Amniotic stem cell (primary cell): ENCODE measurements at regions not wholly inside any gene's neighbourhood (a gene's known extent, or its start where the extent isn't known, plus 50 kb on each side); places are given as distances from the start of the nearest gene placed in this dataset.
"Not testable (repeated sequence)": the region's sequence is repeated elsewhere in the genome, so short reads cannot be mapped to it uniquely, and the experiment has no call there.

ENCODE experiments used
- DNase-seq: peaks from one replicate; lab custom pipeline; 2025; lab: John Stamatoyannopoulos, UW

DNA sequence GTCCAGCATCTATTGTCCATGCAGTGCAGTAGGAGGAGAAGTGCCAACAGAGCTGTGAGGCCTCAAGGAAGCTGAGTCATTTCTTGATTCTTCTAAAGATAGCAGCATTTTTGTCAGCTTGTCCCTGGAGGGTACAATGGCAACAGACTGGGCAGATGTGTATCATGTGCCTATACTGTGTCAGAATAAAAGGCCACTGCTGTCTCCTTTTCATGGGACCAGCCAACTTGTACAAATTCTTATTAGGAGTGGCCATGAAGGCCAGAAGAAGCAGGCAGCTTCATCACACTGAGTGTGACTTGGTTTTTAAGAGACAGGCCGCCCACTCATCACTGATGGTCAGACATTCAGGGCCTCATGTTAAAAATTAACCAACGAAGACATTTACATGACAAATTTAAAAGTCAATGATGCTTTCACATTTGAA, 185.0 kb upstream of the FAM241A start:
- DNase-seq: no peak

- DNase-seq: not testable (repeated sequence)
These were observed 184.2 kb upstream of the FAM241A start for GRCh38 chr4:111961026-111961425.

DNA sequence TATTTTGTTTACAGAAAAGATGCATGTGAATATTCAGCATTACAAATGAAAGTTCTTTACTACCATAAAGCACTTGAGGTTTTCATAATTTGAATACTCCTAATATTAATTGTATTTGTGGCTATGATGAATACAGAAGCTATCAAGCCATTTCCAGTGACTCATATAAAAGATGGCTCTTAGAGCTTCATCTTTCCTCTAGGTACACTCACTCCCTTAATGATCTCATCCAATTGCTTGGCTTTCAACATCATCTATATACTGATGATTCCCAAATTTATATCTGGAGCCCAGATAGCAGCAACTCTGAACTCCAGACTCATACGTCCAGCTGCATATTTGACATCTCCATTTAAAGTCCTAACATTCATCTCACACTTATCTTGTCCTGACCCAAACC, 183.4 kb upstream of the FAM241A start:
- no peak for DNase-seq

DNA sequence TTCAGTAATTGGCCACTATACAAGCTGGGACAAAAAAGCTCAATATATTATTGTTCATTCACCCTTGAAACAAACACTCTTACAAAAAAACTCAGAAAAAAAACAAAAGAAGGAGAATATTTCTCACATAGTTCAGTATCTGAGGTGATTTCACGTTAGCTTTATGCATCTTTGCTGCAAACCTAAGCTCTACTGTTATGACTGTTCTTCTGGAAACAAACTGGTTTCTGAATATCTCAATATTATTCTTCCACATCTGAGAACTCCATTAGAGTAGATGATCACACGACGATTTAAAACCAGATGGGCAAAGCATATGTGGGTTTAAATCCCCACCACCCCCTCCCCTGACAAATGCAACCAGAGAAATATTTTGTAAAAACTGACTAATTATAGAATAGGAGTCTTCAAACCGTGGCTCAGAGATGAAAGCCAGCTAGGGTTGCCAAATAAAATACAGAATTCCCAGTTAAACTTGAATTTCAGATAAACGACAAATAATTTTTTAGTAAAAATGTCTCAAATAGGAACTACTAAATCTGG, 182.0 kb upstream of the FAM241A start:
- DNase-seq: no peak

DNA sequence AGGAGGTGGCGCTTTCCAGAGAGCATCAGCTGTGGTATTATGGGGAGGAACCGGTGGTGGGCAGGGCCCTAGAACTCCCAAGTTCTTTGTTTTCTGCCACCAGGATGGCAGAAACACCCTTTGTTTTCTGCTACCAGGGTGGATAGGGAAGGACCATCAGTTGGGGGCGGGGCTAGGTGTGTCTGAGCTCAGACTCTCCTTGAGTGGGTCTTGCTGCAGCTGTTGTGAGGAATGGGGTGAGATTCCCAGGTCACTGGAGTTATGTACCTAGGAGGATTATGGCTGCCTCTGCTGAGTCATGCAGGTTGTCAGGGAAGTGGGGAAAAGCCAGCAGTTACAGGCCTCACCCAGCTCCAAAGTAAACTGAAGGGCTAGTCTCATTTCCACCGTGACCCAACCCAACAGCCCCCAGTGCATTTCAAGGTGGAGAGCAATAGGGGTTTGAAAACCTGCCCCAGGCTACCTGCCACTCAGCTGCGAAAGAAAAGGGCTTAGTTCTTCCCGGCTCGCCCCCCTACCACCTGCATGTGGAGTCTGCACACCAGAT, 167.8 kb upstream of the FAM241A start:
- no peak for DNase-seq

DNA sequence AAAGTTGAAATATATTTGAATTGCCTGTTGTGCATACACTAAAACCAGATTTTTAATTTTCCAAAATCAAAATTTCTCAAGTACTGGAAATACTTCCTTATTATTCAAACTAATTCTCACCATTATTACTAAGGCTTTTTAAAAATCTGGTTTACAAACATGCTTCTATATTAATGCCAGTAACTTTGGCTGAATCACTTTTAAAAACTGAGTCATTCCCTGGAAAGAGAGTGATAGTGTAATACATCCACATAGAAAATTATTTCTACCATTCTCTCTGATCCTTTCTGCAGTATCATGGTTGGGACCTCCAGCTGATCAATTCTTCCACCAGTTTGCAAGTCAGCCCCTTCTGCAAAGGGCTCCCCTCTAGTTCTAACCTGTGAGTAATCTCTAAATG, 165.3 kb upstream of the FAM241A start:
- no peak for DNase-seq

- no peak for DNase-seq
These were observed 163.2 kb upstream of the FAM241A start for GRCh38 chr4:111982089-111982488.

DNA sequence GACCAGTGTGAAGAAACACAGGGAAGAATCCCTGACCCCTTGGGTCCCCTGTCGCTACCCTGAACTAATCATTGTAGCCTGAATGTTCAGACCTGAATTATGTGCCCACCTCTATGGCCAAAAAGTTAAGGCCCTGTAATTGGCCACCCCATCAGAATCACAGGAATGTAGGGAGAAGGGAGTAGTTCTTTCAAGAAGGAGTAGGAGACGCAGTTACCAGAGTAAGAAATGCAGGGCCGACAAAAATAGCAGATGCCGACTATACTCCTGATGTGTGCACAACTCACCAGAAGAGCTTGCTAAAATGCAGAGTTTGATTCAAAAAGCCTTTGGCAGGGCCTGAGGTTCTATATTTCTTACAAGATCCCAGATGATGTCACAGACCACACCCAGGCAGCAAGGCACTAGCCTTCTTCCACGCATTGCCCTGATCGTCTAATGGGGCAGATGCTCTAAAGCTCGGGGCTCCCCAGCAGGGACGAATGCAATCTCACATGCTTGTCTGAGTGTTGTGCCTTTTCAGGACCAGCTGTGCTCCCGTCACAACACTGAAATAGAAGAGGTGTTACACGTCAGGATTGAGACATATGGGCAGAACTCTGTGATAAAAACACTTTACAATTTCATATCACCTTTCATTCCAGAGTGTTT, 161.0 kb upstream of the FAM241A start:
- DNase-seq: no peak

GRCh38 chr4:111985426-111985825, 159.8 kb upstream of the FAM241A start:
- no peak for DNase-seq

GRCh38 chr4:111986095-111986494, 159.2 kb upstream of the FAM241A start:
- DNase-seq: no peak

- DNase-seq: no peak
These were observed 156.7 kb upstream of the FAM241A start for GRCh38 chr4:111988514-111988913.

GRCh38 chr4:111989817-111990216, 155.4 kb upstream of the FAM241A start:
- no peak for DNase-seq

GRCh38 chr4:111991163-111991562, 154.1 kb upstream of the FAM241A start:
- no peak for DNase-seq

DNA sequence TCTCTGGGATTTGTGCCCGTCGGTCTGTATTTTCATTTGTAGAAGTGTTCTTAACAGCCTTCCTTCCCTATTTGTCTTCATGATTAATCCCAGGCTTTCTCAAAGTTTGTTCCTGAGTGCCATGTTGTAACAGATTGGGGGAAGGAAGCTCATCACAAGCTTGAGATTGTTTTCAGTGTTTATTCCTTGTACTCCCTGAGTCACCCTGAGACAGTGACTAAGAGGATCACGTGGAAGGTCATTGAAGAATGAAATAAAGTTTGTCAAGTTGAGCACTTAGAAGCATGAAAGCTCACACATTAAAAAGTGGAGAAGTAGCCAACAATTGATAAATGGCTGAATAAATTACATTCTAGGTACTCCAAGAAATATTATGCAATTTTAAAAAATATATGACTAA, 153.5 kb upstream of the FAM241A start:
- no peak for DNase-seq

GRCh38 chr4:111992351-111993168, 152.7 kb upstream of the FAM241A start:
- no peak for DNase-seq

GRCh38 chr4:111994392-111994791, 150.9 kb upstream of the FAM241A start:
- DNase-seq: no peak

- no peak for DNase-seq
These were observed 147.5 kb upstream of the FAM241A start for GRCh38 chr4:111997785-111998184.

GRCh38 chr4:111999801-112000200, 145.5 kb upstream of the FAM241A start:
- DNase-seq: no peak

DNA sequence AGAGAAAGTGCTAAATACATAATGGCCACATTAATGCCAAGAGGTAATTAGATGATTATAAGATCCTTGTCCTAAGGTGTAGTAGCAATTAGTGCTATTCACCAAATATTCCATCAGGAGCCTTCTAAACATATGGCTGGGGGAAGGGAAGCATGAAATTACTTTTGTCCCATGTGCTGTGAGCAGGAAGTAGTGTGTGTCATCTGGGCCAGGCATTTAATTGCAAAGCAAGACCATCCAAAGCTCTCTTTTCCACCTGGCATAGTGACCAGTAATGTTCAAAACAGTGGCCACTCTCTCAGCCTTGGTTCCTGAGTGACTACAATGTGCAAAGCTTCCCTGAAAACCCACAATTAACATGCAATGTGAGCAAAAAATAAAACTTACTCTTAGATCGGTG, 144.2 kb upstream of the FAM241A start:
- DNase-seq: no peak

GRCh38 chr4:112002248-112002661, 143.0 kb upstream of the FAM241A start:
- DNase-seq: no peak

DNA sequence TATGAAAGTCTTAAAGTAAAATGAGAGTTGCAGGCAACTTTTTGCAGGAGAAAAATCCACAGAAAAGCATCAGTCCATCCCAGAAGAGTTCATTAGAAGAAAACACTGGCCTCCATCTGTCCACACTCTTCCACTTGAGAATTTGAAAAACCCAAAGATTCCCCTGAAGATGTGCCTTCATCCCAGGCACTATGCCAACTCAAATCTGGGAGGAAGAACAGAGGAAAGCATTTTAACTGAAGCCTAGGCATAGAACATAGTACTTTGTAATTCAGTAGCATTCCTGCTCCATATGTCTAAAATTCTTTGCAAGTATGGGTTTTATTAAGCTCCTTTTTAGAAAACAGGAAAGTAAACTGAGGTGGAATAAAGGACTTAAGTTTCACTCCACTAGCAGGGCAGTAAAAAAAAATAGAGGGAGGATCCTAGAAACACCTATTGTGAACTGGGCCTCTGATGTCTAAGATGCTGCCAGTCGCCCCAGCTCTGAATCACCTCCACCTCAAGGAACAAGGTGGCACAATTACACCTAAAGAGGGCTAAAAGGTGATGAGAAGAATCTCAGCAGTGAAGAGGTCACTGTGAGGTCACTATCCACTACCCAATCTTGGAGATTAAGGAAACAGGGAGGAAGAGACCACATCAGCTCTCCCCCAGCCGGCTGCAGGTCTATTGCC, 141.9 kb upstream of the FAM241A start:
- DNase-seq: no peak

DNA sequence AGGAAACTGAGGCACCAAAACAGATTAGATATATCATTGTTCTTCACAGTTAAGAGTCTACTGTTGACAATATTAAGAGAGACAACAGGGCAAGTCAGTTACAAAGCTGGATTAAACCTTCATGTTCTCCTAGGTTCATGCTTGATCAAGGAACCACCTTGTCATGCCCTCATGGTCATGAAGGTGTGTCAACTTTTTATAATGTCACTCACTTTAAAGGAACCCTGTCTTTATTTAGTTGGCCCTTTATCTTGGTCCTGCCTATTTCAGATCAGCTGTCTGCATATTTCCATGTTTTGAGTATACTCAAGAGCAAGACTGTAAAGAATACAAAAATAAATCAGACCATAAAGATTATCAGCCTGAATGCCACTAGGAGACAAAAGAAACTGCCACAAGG, 140.2 kb upstream of the FAM241A start:
- no peak for DNase-seq
